WERI-Rb-1 (cell line): ENCODE measurements at regions not wholly inside any gene's neighbourhood (a gene's known extent, or its start where the extent isn't known, plus 50 kb on each side); places are given as distances from the start of the nearest gene placed in this dataset.

Experiments used
- DNase-seq: peaks from one replicate; pipeline ENCODE4 v3.0.0-alpha.2; 2020
- H3K27ac ChIP-seq: fragments of 250-450 bp; sonication (Bioruptor Pico); 2 replicates; pipeline ENCODE4 v1.5.1; 2020; ENCODE audit warnings: mild to moderate bottlenecking, moderate library complexity
- H3K27me3 ChIP-seq: fragments of 250-450 bp; sonication (Bioruptor Pico); 2 replicates; pipeline ENCODE4 v1.5.1; 2021; ENCODE audit warnings: mild to moderate bottlenecking, low read depth, moderate library complexity; ENCODE audit not compliant: insufficient read depth, severe bottlenecking
- H3K36me3 ChIP-seq: fragments of 250-450 bp; sonication (Bioruptor Pico); 2 replicates; pipeline ENCODE4 v1.5.1; 2020; ENCODE audit warnings: mild to moderate bottlenecking, moderate library complexity
- H3K4me3 ChIP-seq: 2 replicates; pipeline ENCODE4 v1.5.1; 2011; ENCODE audit warnings: low read depth, mild to moderate bottlenecking, control low read depth, low read length
- H3K9me3 ChIP-seq: fragments of 250-450 bp; sonication (Bioruptor Pico); 2 replicates; pipeline ENCODE4 v1.5.1; 2021; ENCODE audit warnings: mild to moderate bottlenecking, moderate library complexity; ENCODE audit not compliant: severe bottlenecking
- TF ChIP-seq, protein P1 (sequence below): IDR thresholded peaks from 2 replicates; pipeline ENCODE4 v1.5.1; 2011; ENCODE audit warnings: low read depth, mild to moderate bottlenecking, control low read depth, inconsistent platforms, low read length

DNA sequence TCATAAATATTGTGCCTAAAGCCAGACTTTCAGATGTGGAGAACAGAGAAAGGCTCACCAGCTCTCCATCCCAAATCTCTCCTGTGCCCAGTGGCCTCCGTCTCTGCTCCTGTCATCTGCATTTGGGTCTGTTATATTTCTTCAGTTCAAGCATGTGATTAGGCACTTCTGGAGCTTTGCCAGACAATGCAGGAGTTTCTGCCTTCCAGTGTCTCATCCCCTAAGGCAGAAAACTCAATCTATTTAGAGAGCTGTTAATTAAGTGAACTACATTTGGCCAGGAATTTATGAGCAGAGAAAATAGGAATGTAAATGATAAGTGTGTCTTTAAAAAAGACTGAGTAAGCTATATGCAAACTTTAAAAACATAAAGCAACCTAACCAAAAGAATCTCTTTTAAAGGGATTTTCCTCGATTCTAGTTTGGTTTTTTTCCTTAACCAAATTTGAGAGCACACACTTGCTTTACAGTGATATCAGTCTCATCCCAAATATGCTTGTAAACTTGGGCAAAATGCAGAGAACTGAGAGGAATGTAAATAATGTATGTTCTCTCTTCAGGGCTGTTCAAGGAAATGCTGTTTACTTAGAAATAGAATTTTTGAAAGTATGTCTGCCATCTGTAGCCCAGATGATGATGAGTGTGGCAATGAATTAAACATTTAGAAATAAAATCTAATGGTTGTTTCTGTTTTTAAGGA is 113.9 kb downstream of the ELOVL4 start:
- no peaks in the 10 kb centered on the region for H3K36me3 ChIP-seq

DNA sequence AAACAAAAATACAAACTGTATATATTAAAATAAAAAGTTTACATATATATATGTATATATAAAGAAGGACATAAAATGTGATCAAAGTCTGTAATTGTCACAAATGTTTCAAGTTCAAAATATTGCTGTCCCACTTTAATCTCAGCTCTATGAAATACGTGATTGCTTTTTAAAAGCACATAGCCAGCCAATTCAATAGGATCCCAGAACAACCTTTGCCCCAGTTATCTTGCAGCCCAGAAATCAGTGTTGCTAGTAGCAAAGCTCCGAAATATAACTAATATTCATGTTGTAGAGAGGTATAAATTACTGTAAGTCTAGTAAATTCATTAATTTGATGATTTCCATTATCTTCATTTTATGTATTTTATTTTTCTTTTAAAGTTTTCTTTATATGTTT is 114.6 kb downstream of the ELOVL4 start:
- H3K4me3 ChIP-seq: no peak overlapping the region
- H3K27ac ChIP-seq: no peak overlapping the region
- DNase-seq: no peak
- no peaks in the 10 kb centered on the region for H3K36me3 ChIP-seq
- TF ChIP-seq, protein P1, sequence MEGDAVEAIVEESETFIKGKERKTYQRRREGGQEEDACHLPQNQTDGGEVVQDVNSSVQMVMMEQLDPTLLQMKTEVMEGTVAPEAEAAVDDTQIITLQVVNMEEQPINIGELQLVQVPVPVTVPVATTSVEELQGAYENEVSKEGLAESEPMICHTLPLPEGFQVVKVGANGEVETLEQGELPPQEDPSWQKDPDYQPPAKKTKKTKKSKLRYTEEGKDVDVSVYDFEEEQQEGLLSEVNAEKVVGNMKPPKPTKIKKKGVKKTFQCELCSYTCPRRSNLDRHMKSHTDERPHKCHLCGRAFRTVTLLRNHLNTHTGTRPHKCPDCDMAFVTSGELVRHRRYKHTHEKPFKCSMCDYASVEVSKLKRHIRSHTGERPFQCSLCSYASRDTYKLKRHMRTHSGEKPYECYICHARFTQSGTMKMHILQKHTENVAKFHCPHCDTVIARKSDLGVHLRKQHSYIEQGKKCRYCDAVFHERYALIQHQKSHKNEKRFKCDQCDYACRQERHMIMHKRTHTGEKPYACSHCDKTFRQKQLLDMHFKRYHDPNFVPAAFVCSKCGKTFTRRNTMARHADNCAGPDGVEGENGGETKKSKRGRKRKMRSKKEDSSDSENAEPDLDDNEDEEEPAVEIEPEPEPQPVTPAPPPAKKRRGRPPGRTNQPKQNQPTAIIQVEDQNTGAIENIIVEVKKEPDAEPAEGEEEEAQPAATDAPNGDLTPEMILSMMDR: no peak
- H3K27me3 ChIP-seq: no peaks in the 10 kb centered on the region
- no peaks in the 10 kb centered on the region for H3K9me3 ChIP-seq

More for the DNA sequence above, 113.9 kb downstream of the ELOVL4 start:
- no peak overlapping the region for H3K4me3 ChIP-seq
- no peak overlapping the region for H3K27ac ChIP-seq
- H3K9me3 ChIP-seq: no peaks in the 10 kb centered on the region
- DNase-seq: no peak
- no peaks in the 10 kb centered on the region for H3K27me3 ChIP-seq
- TF ChIP-seq, protein P1: no peak

DNA sequence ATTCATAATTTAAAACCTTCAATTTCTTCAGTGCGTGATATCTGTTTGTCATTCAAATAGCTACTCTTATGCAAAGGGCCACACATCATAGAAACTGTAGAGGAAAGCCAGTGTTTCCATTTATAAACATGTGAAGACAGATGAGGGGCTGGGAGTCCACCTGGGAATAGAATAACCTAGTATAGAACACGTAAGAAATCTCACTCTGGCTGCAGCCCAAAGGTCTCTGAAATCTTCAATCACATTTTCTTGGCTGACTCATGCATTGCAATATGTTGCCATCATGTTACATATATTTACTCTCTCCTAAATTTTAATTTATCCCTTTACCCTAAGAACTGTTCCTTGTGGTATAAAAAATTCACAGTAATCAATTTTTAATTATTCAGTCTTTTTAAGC is 123.2 kb downstream of the ELOVL4 start:
- no peak for DNase-seq
- Histone ChIP-seq H3K27ac (no peak overlapping the region), H3K4me3 (no peak overlapping the region), H3K27me3 (no peaks in the 10 kb centered on the region), H3K36me3 (no peaks in the 10 kb centered on the region), H3K9me3 (no peaks in the 10 kb centered on the region)
- TF ChIP-seq, protein P1: no peak

DNA sequence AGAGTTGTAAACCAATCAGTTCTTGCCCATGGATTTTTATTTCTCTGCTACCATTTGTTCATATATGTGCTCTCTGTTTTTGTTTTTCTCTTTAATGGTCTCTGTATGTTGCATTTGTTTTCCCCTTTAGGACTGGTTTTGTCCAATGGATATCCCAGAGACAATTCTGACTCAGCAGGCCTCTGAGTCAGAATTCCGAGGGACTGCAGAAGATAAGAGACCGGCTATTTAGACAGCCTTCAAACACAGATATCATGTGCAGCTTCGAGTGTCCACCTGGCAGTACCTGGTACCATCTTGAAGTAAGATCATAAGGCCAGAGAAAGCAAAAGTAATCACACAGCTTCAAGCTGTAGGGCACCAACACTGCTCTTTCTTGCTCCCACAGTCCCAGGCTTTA is 125.5 kb downstream of the ELOVL4 start:
- Histone ChIP-seq H3K36me3 (no peaks in the 10 kb centered on the region), H3K4me3 (no peak overlapping the region), H3K27ac (no peak overlapping the region), H3K27me3 (no peaks in the 10 kb centered on the region), H3K9me3 (no peaks in the 10 kb centered on the region)
- TF ChIP-seq, protein P1: no peak
- DNase-seq: no peak

DNA sequence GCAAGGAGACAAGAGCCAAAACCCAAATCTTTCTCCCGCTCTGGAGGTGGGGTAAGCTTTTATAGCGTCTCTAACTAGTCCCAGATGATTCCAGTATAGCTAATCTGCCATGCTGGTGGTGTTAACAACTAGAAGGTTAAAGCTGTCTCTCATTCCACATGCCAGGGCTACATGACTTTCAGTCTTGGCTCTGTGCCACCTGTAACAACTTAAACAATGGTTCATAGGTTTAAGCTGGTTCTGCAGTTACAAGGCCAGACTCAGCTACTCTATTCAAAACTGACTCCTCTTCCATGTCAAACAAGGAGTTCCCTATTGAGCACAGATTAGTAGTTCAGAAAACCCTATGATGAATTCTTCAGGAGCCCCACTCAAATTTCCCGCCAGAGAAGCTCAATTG is 128.9 kb downstream of the ELOVL4 start:
- TF ChIP-seq, protein P1: no peak
- no peak overlapping the region for H3K27ac ChIP-seq
- H3K4me3 ChIP-seq: no peak overlapping the region
- no peaks in the 10 kb centered on the region for H3K27me3 ChIP-seq
- DNase-seq: no peak
- peaks cover 3% of the 10 kb centered on the region for H3K9me3 ChIP-seq
- H3K36me3 ChIP-seq: no peaks in the 10 kb centered on the region

DNA sequence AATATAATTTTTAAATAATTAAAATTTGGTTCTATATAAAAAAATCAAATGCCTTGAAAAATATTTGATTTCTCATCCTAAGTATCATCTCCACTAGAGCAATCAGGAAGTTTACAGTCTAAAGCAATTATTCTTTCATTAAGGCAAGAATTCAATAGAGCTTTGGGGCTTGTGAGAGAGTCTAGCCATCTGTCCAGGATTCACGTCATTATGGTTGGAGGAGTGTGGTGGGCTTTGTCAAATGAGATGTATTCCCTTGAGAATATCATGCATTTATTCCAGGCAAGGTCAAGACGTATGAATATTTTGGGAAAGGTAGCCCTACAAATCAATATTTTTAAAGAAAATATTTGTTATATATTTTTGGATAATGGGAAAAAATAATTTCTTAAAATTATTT is 132.4 kb downstream of the ELOVL4 start:
- Histone ChIP-seq H3K27me3 (no peaks in the 10 kb centered on the region), H3K4me3 (no peak overlapping the region), H3K27ac (peak overlapping the region; percentile 55), H3K36me3 (no peaks in the 10 kb centered on the region), H3K9me3 (peaks cover 3% of the 10 kb centered on the region)
- TF ChIP-seq, protein P1: no peak
- DNase-seq: peak; percentile 26
